ENCODE measurements at regions not wholly inside any gene's neighbourhood (a gene's known extent, or its start where the extent isn't known, plus 50 kb on each side); places are given as distances from the start of the nearest gene placed in this dataset.

GRCh38 chr2:153388246-153388645, 90.3 kb downstream of the RPRM start:
- no peak for DNase-seq (ENCODE audit: extremely low spot score, unreplicated experiment)
- no peak for TF ChIP-seq CTCF (conservative IDR thresholded peaks at IDR 0.05)
- Mint-ChIP-seq H3K27me3 (no peaks in the 10 kb centered on the region), H3K4me3 (no peak overlapping the region), H3K36me3 (no peaks in the 10 kb centered on the region), H3K27ac (no peak overlapping the region), H3K4me1 (ENCODE audit: unreplicated experiment) (no peaks in the 10 kb centered on the region), H3K9me3 (peaks cover 3% of the 10 kb centered on the region)

GRCh38 chr2:153387203-153387602, 91.4 kb downstream of the RPRM start:
- Mint-ChIP-seq H3K27me3 (no peaks in the 10 kb centered on the region), H3K9me3 (peaks cover 3% of the 10 kb centered on the region), H3K27ac (no peak overlapping the region), H3K4me3 (no peak overlapping the region), H3K4me1 (ENCODE audit: unreplicated experiment) (no peaks in the 10 kb centered on the region), H3K36me3 (no peaks in the 10 kb centered on the region)
- no peak for TF ChIP-seq CTCF (conservative IDR thresholded peaks at IDR 0.05)
- no peak for DNase-seq (ENCODE audit: extremely low spot score, unreplicated experiment)

GRCh38 chr2:153386481-153386897, 92.1 kb downstream of the RPRM start:
- Mint-ChIP-seq H3K4me1 (ENCODE audit: unreplicated experiment) (no peaks in the 10 kb centered on the region), H3K9me3 (peaks cover 3% of the 10 kb centered on the region), H3K27ac (no peak overlapping the region), H3K4me3 (no peak overlapping the region), H3K36me3 (no peaks in the 10 kb centered on the region), H3K27me3 (no peaks in the 10 kb centered on the region)
- TF ChIP-seq CTCF (conservative IDR thresholded peaks at IDR 0.05): no peak
- no peak for DNase-seq (ENCODE audit: extremely low spot score, unreplicated experiment)

- TF ChIP-seq CTCF (conservative IDR thresholded peaks at IDR 0.05): no peak
- no peaks in the 10 kb centered on the region for H3K4me1 Mint-ChIP-seq (ENCODE audit: unreplicated experiment)
- no peaks in the 10 kb centered on the region for H3K27me3 Mint-ChIP-seq
- no peak for DNase-seq (ENCODE audit: extremely low spot score, unreplicated experiment)
- no peaks in the 10 kb centered on the region for H3K9me3 Mint-ChIP-seq
- no peak overlapping the region for H3K4me3 Mint-ChIP-seq
- no peak overlapping the region for H3K27ac Mint-ChIP-seq
- no peaks in the 10 kb centered on the region for H3K36me3 Mint-ChIP-seq
Measured at GRCh38 chr2:153373510-153374279, 104.9 kb downstream of the RPRM start.

- TF ChIP-seq CTCF (conservative IDR thresholded peaks at IDR 0.05): no peak
- no peaks in the 10 kb centered on the region for H3K9me3 Mint-ChIP-seq
- H3K36me3 Mint-ChIP-seq: no peaks in the 10 kb centered on the region
- no peak overlapping the region for H3K27ac Mint-ChIP-seq
- H3K27me3 Mint-ChIP-seq: no peaks in the 10 kb centered on the region
- no peaks in the 10 kb centered on the region for H3K4me1 Mint-ChIP-seq (ENCODE audit: unreplicated experiment)
- DNase-seq (ENCODE audit: extremely low spot score, unreplicated experiment): no peak
- no peak overlapping the region for H3K4me3 Mint-ChIP-seq
Measured at GRCh38 chr2:153360239-153360638, 118.3 kb downstream of the RPRM start.

Data from type B pancreatic cell (in vitro differentiated cells).